RWPE2 (cell line): ENCODE measurements at regions not wholly inside any gene's neighbourhood (a gene's known extent, or its start where the extent isn't known, plus 50 kb on each side); places are given as distances from the start of the nearest gene placed in this dataset.

Experiments used
- ATAC-seq: fragments of 200-7000 bp; cut with Tn5 transposase; 3 replicates; pipeline ENCODE4 v1.9.1; 2021; ENCODE audit warnings: low read depth
- DNase-seq: peaks from one replicate; pipeline ENCODE4 v3.0.0-alpha.2; 2020; ENCODE audit warnings: low spot score
- H3K27ac ChIP-seq: fragments of 450-650 bp; 2 replicates; pipeline ENCODE4 v1.5.1; 2017; ENCODE audit warnings: mild to moderate bottlenecking; ENCODE audit not compliant: poor library complexity, severe bottlenecking
- H3K27me3 ChIP-seq: fragments of 250-450 bp; sonication (Bioruptor Pico); 2 replicates; pipeline ENCODE4 v1.5.1; 2021; ENCODE audit warnings: mild to moderate bottlenecking, moderate library complexity; ENCODE audit not compliant: insufficient read depth, poor library complexity, severe bottlenecking
- H3K36me3 ChIP-seq: fragments of 250-450 bp; sonication (Bioruptor Pico); 2 replicates; pipeline ENCODE4 v1.5.1; 2020; ENCODE audit warnings: low read depth, mild to moderate bottlenecking, moderate library complexity
- H3K4me1 ChIP-seq: fragments of 250-450 bp; sonication (Bioruptor Pico); 2 replicates; pipeline ENCODE4 v1.5.1; 2021; ENCODE audit warnings: mild to moderate bottlenecking, moderate library complexity; ENCODE audit not compliant: insufficient read depth, poor library complexity, severe bottlenecking
- H3K4me3 ChIP-seq: fragments of 250-450 bp; sonication (Bioruptor Pico); 2 replicates; pipeline ENCODE4 v1.5.1; 2021; ENCODE audit warnings: mild to moderate bottlenecking, moderate library complexity; ENCODE audit not compliant: severe bottlenecking
- H3K9me3 ChIP-seq: fragments of 250-450 bp; sonication (Bioruptor Pico); 2 replicates; pipeline ENCODE4 v1.5.1; 2021; ENCODE audit warnings: mild to moderate bottlenecking, moderate library complexity; ENCODE audit not compliant: severe bottlenecking
- TF ChIP-seq, protein P1 (sequence below): fragments of 450-650 bp; IDR thresholded peaks from one replicate; pipeline ENCODE4 v1.5.1; 2017; ENCODE audit warnings: mild to moderate bottlenecking, moderate library complexity; ENCODE audit not compliant: poor library complexity, severe bottlenecking

- H3K27ac ChIP-seq = no peak overlapping the region
- TF ChIP-seq, protein P1, sequence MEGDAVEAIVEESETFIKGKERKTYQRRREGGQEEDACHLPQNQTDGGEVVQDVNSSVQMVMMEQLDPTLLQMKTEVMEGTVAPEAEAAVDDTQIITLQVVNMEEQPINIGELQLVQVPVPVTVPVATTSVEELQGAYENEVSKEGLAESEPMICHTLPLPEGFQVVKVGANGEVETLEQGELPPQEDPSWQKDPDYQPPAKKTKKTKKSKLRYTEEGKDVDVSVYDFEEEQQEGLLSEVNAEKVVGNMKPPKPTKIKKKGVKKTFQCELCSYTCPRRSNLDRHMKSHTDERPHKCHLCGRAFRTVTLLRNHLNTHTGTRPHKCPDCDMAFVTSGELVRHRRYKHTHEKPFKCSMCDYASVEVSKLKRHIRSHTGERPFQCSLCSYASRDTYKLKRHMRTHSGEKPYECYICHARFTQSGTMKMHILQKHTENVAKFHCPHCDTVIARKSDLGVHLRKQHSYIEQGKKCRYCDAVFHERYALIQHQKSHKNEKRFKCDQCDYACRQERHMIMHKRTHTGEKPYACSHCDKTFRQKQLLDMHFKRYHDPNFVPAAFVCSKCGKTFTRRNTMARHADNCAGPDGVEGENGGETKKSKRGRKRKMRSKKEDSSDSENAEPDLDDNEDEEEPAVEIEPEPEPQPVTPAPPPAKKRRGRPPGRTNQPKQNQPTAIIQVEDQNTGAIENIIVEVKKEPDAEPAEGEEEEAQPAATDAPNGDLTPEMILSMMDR = no peak
- H3K9me3 ChIP-seq = no peaks in the 10 kb centered on the region
- DNase-seq (no peak), ATAC-seq (no peak)
- peaks cover 18% of the 10 kb centered on the region for H3K4me1 ChIP-seq
- H3K36me3 ChIP-seq = no peaks in the 10 kb centered on the region
- H3K4me3 ChIP-seq = no peak overlapping the region
- H3K27me3 ChIP-seq = no peaks in the 10 kb centered on the region
Observed at GRCh38 chr2:138205281-138205680, 241.0 kb downstream of the HNMT start.

DNA sequence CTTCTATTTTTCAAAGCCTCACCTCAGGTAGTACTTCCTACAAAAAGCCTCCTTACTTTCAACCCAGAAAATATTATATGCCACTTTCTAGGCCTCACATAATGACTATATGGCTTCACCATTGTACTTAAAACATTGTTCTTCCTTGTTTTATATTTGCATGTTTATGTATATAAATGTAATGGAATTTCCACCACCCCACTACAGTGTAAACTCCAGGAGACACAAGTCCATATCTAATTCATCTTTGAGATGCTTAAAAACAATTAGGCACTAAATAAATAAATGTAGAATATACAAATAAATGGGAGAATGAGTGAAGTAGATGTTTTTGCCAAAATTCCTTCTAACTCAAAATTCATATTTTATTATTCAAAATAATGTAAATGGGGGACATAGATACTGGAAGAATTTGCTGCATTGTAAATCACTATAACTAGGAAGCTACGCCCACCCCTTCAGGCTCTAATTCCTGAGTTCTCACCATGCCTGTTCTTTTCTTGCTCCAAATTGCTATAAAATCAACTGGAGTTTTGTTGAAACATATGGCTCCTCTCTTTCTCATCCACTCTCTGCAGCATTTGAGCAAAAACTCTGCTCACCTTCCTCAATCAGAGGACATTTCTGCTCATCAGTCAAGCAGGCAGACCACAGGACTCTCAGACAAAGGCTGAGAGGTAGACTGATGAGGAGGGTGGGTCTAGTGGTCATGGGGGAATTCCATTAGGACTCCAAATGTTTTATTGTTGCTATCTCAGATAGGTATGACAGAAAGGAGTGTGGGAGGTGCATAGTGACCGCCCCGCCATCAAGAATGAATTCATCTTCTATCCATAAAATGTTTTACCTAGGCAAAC, 243.0 kb downstream of the HNMT start:
- no peaks in the 10 kb centered on the region for H3K9me3 ChIP-seq
- peaks cover 18% of the 10 kb centered on the region for H3K4me1 ChIP-seq
- DNase-seq (no peak), ATAC-seq (no peak)
- H3K36me3 ChIP-seq = no peaks in the 10 kb centered on the region
- TF ChIP-seq, protein P1 = no peak
- H3K4me3 ChIP-seq = no peak overlapping the region
- no peak overlapping the region for H3K27ac ChIP-seq
- H3K27me3 ChIP-seq = no peaks in the 10 kb centered on the region

GRCh38 chr2:138209009-138209408, 244.7 kb downstream of the HNMT start:
- DNase-seq = no peak
- Histone ChIP-seq H3K4me3 (no peak overlapping the region), H3K4me1 (peaks cover 12% of the 10 kb centered on the region), H3K27ac (peak overlapping the region; percentile 62), H3K27me3 (no peaks in the 10 kb centered on the region), H3K36me3 (no peaks in the 10 kb centered on the region), H3K9me3 (no peaks in the 10 kb centered on the region)
- TF ChIP-seq, protein P1 = no peak
- ATAC-seq = peak; percentile 99

DNA sequence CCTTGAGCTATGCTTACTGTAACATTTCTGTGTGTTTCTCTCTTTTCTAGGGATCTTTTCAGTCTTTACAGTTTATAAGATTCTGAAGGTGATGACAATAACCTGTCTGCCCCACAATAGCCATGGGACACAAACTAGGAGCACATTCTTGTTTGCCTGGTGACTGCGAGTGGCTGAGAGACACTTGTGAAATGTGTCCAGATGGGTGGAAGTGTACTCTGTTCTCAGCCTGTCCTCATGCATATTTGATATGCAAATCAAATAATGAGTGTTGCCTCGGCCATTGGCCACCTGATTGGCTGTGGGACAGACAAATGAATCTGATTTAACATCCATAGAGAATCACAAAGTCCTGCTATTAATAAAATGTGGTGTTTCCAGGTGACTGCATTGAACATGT, 246.2 kb downstream of the HNMT start:
- ATAC-seq = no peak

More for the DNA sequence above, 246.2 kb downstream of the HNMT start:
- H3K4me3 ChIP-seq = no peak overlapping the region
- no peak overlapping the region for H3K27ac ChIP-seq
- no peaks in the 10 kb centered on the region for H3K36me3 ChIP-seq
- TF ChIP-seq, protein P1 = no peak
- no peak for DNase-seq
- no peaks in the 10 kb centered on the region for H3K9me3 ChIP-seq
- H3K27me3 ChIP-seq = no peaks in the 10 kb centered on the region
- peaks cover 12% of the 10 kb centered on the region for H3K4me1 ChIP-seq
